Neural progenitor cell (in vitro differentiated cells): ENCODE measurements at regions not wholly inside any gene's neighbourhood (a gene's known extent, or its start where the extent isn't known, plus 50 kb on each side); places are given as distances from the start of the nearest gene placed in this dataset.
"Not testable (repeated sequence)": the region's sequence is repeated elsewhere in the genome, so short reads cannot be mapped to it uniquely, and the experiment has no call there.

Experiments
- EZH2 ChIP-seq: fragments of 200-600 bp; sonication (generic); IDR thresholded peaks from 2 replicates; pipeline ENCODE4 v1.6.1; 2017; ENCODE audit warnings: antibody characterized with exemption, mild to moderate bottlenecking, moderate library complexity
- EZH2phosphoT487 ChIP-seq: fragments of 200-600 bp; sonication (generic); IDR thresholded peaks from 2 replicates; pipeline ENCODE4 v1.6.1; 2017; ENCODE audit warnings: antibody characterized with exemption
- TF ChIP-seq, protein P1 (sequence below): fragments of 200-600 bp; sonication (generic); IDR thresholded peaks from 2 replicates; pipeline ENCODE4 v1.5.1; 2017; ENCODE audit warnings: antibody characterized with exemption, mild to moderate bottlenecking

DNA sequence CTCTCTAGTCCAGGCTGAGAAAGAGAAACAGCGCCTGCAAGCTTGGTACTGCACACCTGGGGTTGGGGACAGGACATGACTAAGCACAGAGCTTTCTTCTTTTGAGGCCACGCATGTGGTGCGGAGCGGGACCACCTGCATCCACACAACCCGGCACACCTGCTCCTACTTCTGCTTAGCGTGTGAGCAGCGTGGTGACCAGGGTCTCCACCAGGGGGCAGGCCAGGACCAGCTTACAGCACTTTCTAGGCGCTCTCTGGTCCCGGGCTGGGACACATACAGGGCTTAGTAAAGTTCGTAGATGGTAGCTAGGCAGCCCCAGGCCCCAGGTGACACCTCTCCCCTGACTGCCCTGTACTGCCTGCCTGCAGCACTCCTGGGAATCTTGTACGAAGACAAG, 89.7 kb upstream of the HMX1 start:
- TF ChIP-seq EZH2phosphoT487, EZH2: not testable (repeated sequence)
- TF ChIP-seq, protein P1, sequence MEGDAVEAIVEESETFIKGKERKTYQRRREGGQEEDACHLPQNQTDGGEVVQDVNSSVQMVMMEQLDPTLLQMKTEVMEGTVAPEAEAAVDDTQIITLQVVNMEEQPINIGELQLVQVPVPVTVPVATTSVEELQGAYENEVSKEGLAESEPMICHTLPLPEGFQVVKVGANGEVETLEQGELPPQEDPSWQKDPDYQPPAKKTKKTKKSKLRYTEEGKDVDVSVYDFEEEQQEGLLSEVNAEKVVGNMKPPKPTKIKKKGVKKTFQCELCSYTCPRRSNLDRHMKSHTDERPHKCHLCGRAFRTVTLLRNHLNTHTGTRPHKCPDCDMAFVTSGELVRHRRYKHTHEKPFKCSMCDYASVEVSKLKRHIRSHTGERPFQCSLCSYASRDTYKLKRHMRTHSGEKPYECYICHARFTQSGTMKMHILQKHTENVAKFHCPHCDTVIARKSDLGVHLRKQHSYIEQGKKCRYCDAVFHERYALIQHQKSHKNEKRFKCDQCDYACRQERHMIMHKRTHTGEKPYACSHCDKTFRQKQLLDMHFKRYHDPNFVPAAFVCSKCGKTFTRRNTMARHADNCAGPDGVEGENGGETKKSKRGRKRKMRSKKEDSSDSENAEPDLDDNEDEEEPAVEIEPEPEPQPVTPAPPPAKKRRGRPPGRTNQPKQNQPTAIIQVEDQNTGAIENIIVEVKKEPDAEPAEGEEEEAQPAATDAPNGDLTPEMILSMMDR: peak; percentile 62
